ENCODE measurements at regions not wholly inside any gene's neighbourhood (a gene's known extent, or its start where the extent isn't known, plus 50 kb on each side); places are given as distances from the start of the nearest gene placed in this dataset.

DNA sequence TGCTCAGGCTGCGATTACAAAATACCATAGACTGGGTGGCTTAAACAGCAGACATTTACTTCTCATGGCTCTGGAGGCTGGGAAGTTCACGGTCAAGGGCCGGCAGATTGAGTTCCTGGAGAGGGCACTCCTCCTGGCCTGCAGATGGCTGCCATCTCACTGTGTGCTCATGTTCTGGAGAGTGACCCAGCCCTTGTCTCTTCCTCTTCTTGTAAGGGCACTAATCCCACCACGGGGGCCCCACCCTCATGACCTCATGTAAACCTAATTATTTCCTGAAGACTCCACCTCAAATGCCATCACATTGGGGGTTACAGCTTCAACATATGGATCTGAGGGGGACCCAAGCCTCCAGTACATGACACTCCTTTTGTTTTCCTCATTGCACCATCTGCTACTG, 56.0 kb upstream of the CLDN10 start:
- Histone ChIP-seq H3K4me1 (no peaks in the 10 kb centered on the region), H3K9me3 (no peaks in the 10 kb centered on the region), H3K27ac (no peak overlapping the region), H3K27me3 (ENCODE audit: low read depth) (no peaks in the 10 kb centered on the region), H3K4me3 (no peak overlapping the region), H3K36me3 (no peaks in the 10 kb centered on the region)
- no peak for ATAC-seq
- intact Hi-C loops (cut with DNase I), result no loop called here
- TF ChIP-seq, protein P1, sequence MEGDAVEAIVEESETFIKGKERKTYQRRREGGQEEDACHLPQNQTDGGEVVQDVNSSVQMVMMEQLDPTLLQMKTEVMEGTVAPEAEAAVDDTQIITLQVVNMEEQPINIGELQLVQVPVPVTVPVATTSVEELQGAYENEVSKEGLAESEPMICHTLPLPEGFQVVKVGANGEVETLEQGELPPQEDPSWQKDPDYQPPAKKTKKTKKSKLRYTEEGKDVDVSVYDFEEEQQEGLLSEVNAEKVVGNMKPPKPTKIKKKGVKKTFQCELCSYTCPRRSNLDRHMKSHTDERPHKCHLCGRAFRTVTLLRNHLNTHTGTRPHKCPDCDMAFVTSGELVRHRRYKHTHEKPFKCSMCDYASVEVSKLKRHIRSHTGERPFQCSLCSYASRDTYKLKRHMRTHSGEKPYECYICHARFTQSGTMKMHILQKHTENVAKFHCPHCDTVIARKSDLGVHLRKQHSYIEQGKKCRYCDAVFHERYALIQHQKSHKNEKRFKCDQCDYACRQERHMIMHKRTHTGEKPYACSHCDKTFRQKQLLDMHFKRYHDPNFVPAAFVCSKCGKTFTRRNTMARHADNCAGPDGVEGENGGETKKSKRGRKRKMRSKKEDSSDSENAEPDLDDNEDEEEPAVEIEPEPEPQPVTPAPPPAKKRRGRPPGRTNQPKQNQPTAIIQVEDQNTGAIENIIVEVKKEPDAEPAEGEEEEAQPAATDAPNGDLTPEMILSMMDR (IDR thresholded peaks at IDR 0.05), result no peak
- DNase-seq, result no peak

DNA sequence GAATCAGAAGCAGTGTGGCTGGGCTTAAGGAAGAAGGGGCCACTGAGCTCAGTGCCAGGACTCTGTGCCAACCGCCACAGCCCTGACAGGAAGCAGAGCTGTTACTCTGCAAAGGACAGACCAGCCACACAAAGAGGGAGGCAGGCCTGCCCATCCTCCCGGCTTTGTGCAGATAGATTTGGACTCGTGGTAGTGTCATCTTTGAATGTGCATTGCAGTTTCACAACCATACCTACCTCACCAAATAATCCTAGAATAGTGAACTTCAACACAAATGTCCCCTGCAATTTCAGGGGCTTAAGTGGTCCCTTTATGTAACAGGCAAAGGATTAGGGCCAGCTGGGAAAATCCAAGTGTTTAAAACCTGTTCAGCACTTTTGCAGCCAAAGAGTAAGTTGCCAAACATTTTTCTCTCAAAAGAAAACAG, 55.1 kb upstream of the CLDN10 start:
- Histone ChIP-seq H3K4me3 (no peak overlapping the region), H3K27me3 (ENCODE audit: low read depth) (no peaks in the 10 kb centered on the region), H3K9me3 (no peaks in the 10 kb centered on the region), H3K4me1 (no peaks in the 10 kb centered on the region), H3K27ac (no peak overlapping the region), H3K36me3 (no peaks in the 10 kb centered on the region)
- no peak for DNase-seq
- no peak for ATAC-seq
- TF ChIP-seq, protein P1 (IDR thresholded peaks at IDR 0.05), result no peak
- intact Hi-C loops (cut with DNase I), result no loop called here

DNA sequence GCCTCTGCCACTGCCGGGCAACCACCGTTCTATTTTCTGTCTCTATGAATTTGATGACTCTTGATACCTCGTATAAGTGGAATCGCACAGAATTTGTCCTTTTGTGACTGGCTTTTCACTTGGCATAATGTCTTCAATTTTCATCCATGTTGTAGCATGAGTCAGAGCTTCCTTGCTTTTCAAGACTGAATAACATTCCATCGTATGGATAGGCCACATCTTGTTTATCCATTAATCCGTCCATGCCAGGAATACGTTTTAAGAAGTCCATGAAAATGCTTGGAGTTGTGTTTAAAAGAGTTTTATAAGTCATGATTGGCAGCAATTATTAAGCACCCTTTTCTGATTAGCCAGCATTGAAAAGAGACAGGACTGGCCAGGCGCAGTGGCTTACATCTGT, 53.6 kb upstream of the CLDN10 start:
- no peaks in the 10 kb centered on the region for H3K27me3 ChIP-seq (ENCODE audit: low read depth)
- no peaks in the 10 kb centered on the region for H3K4me1 ChIP-seq
- no peak overlapping the region for H3K4me3 ChIP-seq
- no peaks in the 10 kb centered on the region for H3K36me3 ChIP-seq
- TF ChIP-seq, protein P1 (IDR thresholded peaks at IDR 0.05), result no peak
- intact Hi-C loops (cut with DNase I), result no loop called here
- no peak overlapping the region for H3K27ac ChIP-seq
- no peaks in the 10 kb centered on the region for H3K9me3 ChIP-seq
- DNase-seq (no peak), ATAC-seq (no peak)

DNA sequence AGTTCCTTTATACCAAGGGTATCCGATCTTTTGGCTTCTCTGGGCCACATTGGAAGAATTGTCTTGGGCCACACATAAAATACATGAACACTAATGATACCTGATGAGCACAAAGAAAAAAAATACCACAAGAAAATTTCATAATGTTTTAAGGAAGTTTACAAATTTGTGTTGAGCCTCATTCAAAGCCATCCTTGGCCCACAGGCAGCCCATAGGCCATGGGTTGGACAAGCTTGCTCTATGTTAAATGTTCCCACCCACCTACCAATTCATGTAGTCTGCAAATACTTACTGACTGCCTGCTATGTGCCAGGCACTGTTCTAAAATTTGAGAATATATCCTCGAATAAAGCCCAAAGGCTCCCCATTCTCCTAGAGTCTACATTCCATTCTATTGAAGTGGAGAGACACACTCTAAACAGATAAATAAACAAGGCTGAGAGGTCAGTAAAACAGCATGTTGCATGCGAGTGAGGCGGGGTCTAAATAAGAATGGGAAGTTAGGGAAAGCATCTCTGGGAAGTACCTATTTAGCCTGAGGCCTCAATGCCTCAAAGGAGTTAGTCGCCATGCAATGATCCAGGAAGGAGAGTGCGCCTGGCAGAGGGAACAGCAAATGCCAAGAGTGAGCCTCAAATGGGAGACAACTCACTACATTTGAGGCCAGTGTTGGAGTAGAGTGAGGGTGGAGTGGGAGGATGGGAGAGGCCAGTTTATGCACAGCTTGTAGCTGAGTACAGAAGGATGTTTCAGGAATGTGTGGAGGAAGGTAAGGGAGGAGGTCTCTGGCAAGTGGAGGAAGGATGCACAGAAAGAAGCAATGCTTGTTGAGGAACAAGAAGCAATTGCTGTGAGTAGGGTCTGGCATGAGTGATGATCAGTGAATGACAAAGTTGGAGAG, 52.5 kb upstream of the CLDN10 start:
- ATAC-seq (no peak), DNase-seq (no peak)
- Histone ChIP-seq H3K9me3 (no peaks in the 10 kb centered on the region), H3K36me3 (no peaks in the 10 kb centered on the region), H3K4me1 (no peaks in the 10 kb centered on the region), H3K27me3 (ENCODE audit: low read depth) (no peaks in the 10 kb centered on the region), H3K4me3 (no peak overlapping the region), H3K27ac (no peak overlapping the region)
- TF ChIP-seq, protein P1 (IDR thresholded peaks at IDR 0.05), result no peak
- intact Hi-C loops (cut with DNase I), result no loop called here

DNA sequence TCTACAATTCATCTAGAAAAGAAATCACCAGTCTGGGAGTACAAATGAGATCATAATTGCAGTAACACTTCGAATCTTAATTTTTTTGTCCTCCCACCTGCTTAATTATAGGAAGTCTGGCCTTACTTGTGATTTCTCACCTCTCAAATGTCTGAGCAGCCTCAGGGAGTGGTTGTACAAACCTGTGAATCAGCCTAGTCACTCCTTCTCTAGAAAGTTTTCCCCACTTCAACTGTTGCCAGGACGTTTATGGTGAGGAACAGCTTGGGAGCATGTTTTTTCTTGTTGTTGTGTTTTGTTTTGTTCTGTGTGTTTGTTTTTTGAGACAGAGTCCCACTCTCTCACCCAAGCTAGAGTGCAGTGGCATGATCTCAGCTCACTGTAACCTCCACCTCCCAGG, 50.3 kb upstream of the CLDN10 start:
- H3K4me1 ChIP-seq, result no peaks in the 10 kb centered on the region
- no peaks in the 10 kb centered on the region for H3K9me3 ChIP-seq
- ATAC-seq (no peak), DNase-seq (no peak)
- no peak overlapping the region for H3K27ac ChIP-seq
- no peaks in the 10 kb centered on the region for H3K36me3 ChIP-seq
- no peak overlapping the region for H3K4me3 ChIP-seq
- TF ChIP-seq, protein P1 (IDR thresholded peaks at IDR 0.05), result no peak
- intact Hi-C loops (cut with DNase I), result no loop called here
- H3K27me3 ChIP-seq (ENCODE audit: low read depth), result no peaks in the 10 kb centered on the region

All from lower lobe of right lung (tissue), 2 donors.